ENCODE measurements at regions not wholly inside any gene's neighbourhood (a gene's known extent, or its start where the extent isn't known, plus 50 kb on each side); places are given as distances from the start of the nearest gene placed in this dataset.

DNA sequence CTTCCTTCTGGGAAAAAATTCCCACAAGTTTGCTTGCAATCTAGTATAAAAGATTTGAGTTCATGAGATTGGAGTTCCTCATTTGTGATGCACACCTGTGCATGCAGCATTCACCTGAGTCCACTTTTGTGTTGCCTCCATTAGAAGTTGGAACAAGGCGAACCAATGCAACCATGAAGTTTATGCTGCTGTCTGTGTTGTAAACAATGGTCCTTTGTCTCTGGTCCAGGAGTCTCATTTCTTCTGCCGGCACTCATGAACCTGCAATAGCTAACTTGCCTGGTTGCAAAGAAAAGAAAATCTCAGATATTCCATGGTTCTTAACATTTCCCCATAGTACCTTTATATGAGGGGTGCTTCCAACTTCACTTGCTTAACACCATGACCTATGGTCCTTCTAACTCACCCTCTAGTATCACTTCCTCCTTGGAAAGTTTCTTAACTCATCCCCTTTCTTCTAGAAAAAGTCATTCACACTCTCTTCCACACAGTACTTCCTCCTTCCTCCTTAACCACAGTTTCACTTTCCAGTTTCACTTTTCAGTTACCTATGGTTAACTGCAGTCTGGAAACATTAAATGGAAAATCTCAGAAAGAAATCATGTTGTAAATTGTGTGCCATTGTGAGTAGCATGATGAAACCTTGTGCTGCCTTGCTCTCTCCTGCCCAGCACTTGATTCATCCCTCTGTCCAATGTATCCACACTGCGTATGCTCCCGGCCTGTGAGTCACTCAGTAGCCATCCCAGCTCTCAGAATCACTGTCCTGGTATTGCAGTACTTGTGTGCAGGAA is 128.8 kb upstream of the TRIB2 start:
- DNase-seq (ENCODE audit: low spot score), result peak; percentile 55

GRCh38 chr2:12588986-12589385 is 127.8 kb upstream of the TRIB2 start:
- no peak for DNase-seq (ENCODE audit: low spot score)

- DNase-seq (ENCODE audit: low spot score), result no peak
Measured at GRCh38 chr2:12589802-12590320, 126.9 kb upstream of the TRIB2 start.

GRCh38 chr2:12592296-12592695 is 124.4 kb upstream of the TRIB2 start:
- DNase-seq (ENCODE audit: low spot score), result no peak

DNA sequence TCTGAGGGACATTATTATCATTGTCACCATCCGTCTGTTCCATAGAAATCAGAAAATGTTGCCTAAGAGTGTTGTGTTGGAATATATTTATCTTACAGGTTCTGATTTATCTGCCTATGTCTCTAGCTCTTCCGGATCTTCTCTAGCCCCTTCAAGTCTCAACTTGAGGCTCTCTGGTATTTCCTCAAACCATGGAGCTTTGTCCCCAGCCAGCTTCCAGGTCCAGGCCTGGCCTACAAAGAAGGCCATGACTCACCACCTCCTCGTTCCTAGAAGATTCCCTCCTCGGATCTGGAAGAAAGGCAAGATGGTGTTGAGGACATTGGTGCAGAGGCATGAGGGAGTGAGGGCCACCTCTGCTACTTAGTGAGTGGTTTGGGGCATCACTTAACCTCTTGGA is 122.1 kb upstream of the TRIB2 start:
- no peak for DNase-seq (ENCODE audit: low spot score)

- DNase-seq (ENCODE audit: low spot score), result no peak
Measured at GRCh38 chr2:12596771-12597170, 120.0 kb upstream of the TRIB2 start.

- DNase-seq (ENCODE audit: low spot score), result peak; percentile 49
Measured at GRCh38 chr2:12597610-12598009, 119.1 kb upstream of the TRIB2 start.

- DNase-seq (ENCODE audit: low spot score), result no peak
Measured at GRCh38 chr2:12602661-12603060, 114.1 kb upstream of the TRIB2 start.

GRCh38 chr2:12603781-12604295 is 112.9 kb upstream of the TRIB2 start:
- no peak for DNase-seq (ENCODE audit: low spot score)

DNA sequence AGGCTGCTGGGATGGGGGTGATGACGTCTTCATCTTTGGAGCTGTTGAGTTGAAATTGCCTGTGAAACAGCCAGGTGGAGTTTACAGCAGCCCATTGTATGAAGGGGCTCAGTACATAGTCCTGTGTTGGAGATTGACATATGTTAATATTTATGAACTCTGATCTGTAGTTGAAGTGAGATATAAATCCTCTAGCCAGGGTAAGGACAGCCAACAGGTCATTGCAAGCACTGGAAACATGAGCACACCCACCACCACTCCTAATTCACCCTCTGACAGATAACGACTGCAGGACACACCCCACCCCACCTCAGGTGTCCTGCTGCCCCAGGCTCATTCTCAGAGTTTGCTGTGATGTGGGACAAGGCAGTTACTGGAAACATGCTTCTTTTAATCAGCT is 112.4 kb upstream of the TRIB2 start:
- no peak for DNase-seq (ENCODE audit: low spot score)

DNA sequence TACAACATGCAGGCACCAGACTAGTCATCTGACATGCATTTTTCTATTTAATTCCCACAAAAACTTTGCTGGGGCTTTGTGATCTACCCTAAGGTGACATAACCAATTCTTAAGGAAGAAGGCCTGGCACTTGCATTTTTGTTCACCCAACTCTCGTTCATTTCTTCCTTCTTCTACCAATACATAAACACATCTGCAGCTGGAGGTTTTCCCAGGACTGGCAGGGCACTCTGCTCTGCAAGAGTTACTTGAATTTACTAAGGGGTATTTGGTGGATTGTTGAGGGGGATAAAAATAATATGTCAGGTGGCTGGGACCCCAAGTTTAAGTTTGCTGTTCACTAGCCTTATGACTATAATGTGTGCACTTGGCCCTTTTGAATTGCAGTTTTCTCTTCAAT is 111.4 kb upstream of the TRIB2 start:
- DNase-seq (ENCODE audit: low spot score), result no peak

DNA sequence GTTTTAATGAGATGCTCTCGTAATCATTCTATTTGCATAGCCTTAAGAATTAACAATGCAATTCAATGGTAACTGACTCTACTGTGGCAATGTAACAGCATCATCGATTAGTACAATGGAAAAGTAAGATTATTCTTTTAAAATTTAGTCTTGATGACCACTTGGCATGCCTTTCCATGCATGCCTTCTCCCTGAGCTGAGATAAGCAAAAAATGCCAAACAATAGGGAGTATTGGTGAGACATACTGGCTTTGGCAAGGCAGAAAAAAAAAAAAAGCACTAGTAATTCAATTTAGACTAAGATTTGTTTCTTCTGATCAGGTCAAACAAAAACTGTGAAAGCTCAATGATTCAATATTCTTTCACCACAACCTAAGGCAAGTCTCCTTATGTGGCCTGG is 110.8 kb upstream of the TRIB2 start:
- no peak for DNase-seq (ENCODE audit: low spot score)

GRCh38 chr2:12606472-12607000 is 110.2 kb upstream of the TRIB2 start:
- no peak for DNase-seq (ENCODE audit: low spot score)

DNA sequence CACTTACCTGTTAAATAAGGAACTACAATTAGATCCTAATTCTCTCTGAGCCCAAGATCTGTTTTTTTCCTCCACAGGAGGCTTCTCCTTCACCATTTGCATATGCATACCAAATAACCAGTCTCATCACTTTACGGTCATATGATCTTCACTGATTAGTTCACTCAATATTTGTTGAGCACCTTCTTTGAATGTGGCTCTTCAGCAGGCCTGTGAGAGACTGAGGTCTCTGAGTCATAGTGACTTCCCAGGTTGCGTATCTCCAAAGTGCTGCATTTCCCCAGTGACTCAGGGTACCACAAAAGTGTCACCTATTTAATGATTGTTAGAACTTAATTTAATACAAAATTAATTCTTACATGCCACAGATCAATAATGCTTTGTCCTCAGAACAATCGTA is 108.8 kb upstream of the TRIB2 start:
- no peak for DNase-seq (ENCODE audit: low spot score)

DNA sequence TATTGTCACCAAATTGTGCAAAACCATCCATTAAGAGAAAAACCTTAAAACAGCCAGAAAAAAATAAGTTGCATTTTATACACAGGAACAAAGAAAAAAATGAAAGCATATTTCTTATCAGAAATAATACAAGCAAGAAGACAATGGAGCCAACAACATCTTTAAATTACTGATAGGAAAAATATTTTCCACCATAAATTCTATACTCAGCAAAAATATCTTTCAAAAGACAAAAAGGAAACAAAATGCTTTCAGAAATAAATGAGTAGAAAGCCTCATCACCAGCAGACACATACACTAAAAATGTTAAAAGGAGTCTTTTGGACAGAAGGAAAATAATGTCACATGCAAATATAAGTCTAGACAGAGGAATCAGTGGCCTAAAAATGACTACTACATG is 106.4 kb upstream of the TRIB2 start:
- no peak for DNase-seq (ENCODE audit: low spot score)

GRCh38 chr2:12612168-12612567 is 104.6 kb upstream of the TRIB2 start:
- DNase-seq (ENCODE audit: low spot score), result no peak

GRCh38 chr2:12612671-12613070 is 104.1 kb upstream of the TRIB2 start:
- no peak for DNase-seq (ENCODE audit: low spot score)

- DNase-seq (ENCODE audit: low spot score), result no peak
Measured at GRCh38 chr2:12613137-12613835, 103.5 kb upstream of the TRIB2 start.

DNA sequence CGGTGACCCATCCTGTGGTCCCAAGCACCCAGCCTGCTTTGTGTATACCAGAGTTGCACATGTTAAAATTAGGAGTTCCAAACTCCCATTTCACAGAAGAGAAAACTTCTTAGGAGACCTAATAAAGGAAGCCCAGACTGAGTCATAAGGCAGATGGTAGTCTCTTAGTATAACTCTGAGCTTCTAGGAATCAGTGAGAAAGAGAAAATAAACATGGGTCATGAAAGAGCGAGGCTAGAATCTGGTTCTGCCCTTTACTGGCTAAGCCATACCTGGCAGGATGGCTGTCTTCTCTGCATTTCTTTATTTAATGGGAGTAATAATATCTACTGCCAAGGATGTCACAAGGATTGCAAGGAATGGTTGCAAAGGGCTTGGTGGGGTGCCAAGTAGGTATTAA is 101.2 kb upstream of the TRIB2 start:
- no peak for DNase-seq (ENCODE audit: low spot score)

GRCh38 chr2:12616456-12617156 is 100.1 kb upstream of the TRIB2 start:
- no peak for DNase-seq (ENCODE audit: low spot score)

- no peak for DNase-seq (ENCODE audit: low spot score)
Measured at GRCh38 chr2:12617366-12617765, 99.4 kb upstream of the TRIB2 start.

- DNase-seq (ENCODE audit: low spot score), result no peak
Measured at GRCh38 chr2:12617853-12618252, 98.9 kb upstream of the TRIB2 start.

All from globus pallidus (tissue), 1 donor.